ENCODE measurements at regions not wholly inside any gene's neighbourhood (a gene's known extent, or its start where the extent isn't known, plus 50 kb on each side); places are given as distances from the start of the nearest gene placed in this dataset.

DNA sequence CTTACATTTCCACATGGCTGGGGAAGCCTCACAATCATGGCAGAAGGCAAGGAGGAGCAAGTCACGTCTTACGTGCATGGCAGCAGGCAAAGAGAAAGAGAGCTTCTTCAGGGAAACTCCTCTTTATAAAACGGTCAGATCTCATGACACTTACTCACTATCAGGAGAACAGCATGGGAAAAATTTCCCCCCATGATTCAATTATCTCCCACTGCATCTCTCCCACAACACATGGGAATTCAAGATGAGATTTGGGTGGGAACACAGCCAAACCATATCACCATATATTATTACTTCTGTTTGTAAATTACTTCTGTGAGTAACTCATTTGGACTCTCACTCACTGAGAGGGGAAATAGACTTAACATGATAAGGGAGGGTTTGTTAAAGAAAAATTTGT is 1496.8 kb upstream of the TMEM132C start:
- TF ChIP-seq, protein P1, sequence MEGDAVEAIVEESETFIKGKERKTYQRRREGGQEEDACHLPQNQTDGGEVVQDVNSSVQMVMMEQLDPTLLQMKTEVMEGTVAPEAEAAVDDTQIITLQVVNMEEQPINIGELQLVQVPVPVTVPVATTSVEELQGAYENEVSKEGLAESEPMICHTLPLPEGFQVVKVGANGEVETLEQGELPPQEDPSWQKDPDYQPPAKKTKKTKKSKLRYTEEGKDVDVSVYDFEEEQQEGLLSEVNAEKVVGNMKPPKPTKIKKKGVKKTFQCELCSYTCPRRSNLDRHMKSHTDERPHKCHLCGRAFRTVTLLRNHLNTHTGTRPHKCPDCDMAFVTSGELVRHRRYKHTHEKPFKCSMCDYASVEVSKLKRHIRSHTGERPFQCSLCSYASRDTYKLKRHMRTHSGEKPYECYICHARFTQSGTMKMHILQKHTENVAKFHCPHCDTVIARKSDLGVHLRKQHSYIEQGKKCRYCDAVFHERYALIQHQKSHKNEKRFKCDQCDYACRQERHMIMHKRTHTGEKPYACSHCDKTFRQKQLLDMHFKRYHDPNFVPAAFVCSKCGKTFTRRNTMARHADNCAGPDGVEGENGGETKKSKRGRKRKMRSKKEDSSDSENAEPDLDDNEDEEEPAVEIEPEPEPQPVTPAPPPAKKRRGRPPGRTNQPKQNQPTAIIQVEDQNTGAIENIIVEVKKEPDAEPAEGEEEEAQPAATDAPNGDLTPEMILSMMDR (IDR thresholded peaks at IDR 0.05; ENCODE audit: insufficient read depth, low read length) = no peak
- DNase-seq (ENCODE audit: low read depth) = no peak
- no peak overlapping the region for H3K4me3 ChIP-seq (ENCODE audit: low read depth, low read length)

- peak overlapping the region; percentile 6 for H3K4me3 ChIP-seq (ENCODE audit: low read depth, low read length)
- DNase-seq (ENCODE audit: low read depth) = peak; percentile 71
- TF ChIP-seq, protein P1 (IDR thresholded peaks at IDR 0.05; ENCODE audit: insufficient read depth, low read length) = no peak
Observed at GRCh38 chr12:126772171-126772864, 1494.7 kb upstream of the TMEM132C start.

- H3K4me3 ChIP-seq (ENCODE audit: low read depth, low read length) = no peak overlapping the region
- TF ChIP-seq, protein P1 (IDR thresholded peaks at IDR 0.05; ENCODE audit: insufficient read depth, low read length) = no peak
- DNase-seq (ENCODE audit: low read depth) = no peak
Observed at GRCh38 chr12:126773012-126773411, 1494.0 kb upstream of the TMEM132C start.

- TF ChIP-seq, protein P1 (IDR thresholded peaks at IDR 0.05; ENCODE audit: insufficient read depth, low read length) = no peak
- H3K4me3 ChIP-seq (ENCODE audit: low read depth, low read length) = no peak overlapping the region
- no peak for DNase-seq (ENCODE audit: low read depth)
Observed at GRCh38 chr12:126773491-126773890, 1493.5 kb upstream of the TMEM132C start.

- TF ChIP-seq, protein P1 (IDR thresholded peaks at IDR 0.05; ENCODE audit: insufficient read depth, low read length) = no peak
- DNase-seq (ENCODE audit: low read depth) = no peak
- H3K4me3 ChIP-seq (ENCODE audit: low read depth, low read length) = no peak overlapping the region
Observed at GRCh38 chr12:126776026-126776655, 1490.8 kb upstream of the TMEM132C start.

- TF ChIP-seq, protein P1 (IDR thresholded peaks at IDR 0.05; ENCODE audit: insufficient read depth, low read length) = no peak
- no peak for DNase-seq (ENCODE audit: low read depth)
- H3K4me3 ChIP-seq (ENCODE audit: low read depth, low read length) = no peak overlapping the region
Observed at GRCh38 chr12:126780343-126780742, 1486.6 kb upstream of the TMEM132C start.

Data from fibroblast of the aortic adventitia (primary cell).